ENCODE measurements at regions not wholly inside any gene's neighbourhood (a gene's known extent, or its start where the extent isn't known, plus 50 kb on each side); places are given as distances from the start of the nearest gene placed in this dataset.
"Not testable (repeated sequence)": the region's sequence is repeated elsewhere in the genome, so short reads cannot be mapped to it uniquely, and the experiment has no call there.

GRCh38 chr7:66504131-66504530, 124.5 kb upstream of the KCTD7 start:
- DNase-seq, result no peak

- DNase-seq, result no peak
Observed at GRCh38 chr7:66505009-66505408, 123.7 kb upstream of the KCTD7 start.

GRCh38 chr7:66505531-66506451, 122.9 kb upstream of the KCTD7 start:
- peak; percentile 38 for DNase-seq

GRCh38 chr7:66506703-66507102, 122.0 kb upstream of the KCTD7 start:
- DNase-seq, result peak; percentile 55

- DNase-seq, result peak; percentile 43
Observed at GRCh38 chr7:66507764-66508296, 120.9 kb upstream of the KCTD7 start.

- DNase-seq, result no peak
Observed at GRCh38 chr7:66508431-66508830, 120.2 kb upstream of the KCTD7 start.

- no peak for DNase-seq
Observed at GRCh38 chr7:66514050-66514449, 114.6 kb upstream of the KCTD7 start.

DNA sequence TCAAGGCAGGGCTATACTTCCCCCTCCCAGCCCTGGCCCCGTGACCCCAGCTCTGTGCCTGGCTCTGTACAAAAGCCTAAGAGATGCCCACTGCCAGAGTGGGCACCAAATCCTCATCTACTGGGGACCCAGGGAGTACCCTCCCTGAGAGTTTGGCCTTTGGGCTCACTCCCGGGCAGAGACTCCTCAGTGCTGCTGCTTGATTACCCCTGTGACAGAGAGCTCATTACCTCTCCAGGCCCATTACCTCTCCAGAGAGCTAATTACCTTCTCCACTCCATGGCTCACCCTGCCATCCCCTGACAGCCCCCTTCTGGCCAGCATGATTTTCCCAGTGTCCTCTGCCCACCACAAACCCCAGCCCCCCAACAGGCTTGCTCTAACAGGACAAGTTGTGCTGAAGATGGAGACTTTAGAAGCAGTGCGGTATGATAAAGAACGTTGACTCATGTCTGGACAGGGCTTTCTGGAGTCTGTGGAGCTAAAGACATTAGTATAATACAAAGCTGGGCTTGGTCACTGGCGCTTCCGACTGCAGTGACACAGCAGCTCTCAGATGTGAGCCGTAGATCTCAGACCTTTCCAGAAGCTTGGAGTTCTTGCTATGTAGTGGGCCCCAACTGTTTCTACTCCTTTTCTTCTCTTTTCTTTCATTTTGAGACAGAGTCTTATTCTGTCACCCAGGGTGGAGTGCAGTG, 111.3 kb upstream of the KCTD7 start:
- no peak for DNase-seq

DNA sequence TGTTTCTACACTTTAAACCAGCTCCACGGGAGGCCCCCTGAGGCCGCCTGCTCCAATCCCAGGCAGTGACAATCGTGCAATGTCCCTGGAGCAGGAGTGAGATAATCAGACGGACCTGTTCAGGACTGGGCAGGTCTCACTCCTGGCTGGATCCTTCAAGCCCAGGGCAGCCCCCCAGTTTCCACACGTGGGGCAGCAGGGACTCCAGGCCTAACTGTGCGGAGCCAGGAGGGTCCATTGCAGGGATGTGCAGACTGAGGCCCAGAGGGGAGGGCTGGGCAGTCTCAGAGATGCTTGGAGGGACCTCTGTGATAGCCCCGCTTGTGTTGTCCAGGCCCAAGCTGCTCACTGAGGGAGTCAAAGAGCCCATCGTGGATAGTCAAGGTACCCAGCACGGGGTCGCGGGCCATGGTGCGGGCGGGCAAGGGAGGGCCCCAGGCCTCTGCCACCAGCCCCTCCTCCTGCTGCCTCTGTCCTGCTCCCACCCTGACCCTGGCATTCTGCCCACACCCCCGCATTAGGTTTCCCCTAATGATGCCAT, 110.5 kb upstream of the KCTD7 start:
- no peak for DNase-seq

DNA sequence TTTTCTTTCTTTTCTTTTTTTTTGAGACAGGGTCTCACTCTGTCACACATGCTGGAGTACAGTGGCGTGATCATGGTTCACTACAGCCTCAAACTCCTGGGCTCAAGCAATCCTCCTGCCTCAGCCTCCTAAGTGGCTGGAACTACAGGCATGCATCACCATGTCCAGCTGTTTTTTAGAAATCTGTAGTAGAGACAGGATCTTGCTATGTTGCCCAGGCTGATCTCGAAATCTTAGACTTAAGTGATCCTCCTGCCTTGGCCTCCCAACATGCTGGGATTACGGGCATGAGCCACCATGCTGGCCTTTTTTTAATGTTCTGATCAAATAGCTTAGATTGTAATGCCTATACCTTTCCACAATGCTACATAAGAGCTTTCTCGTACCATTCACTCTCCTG, 107.0 kb upstream of the KCTD7 start:
- DNase-seq, result no peak

GRCh38 chr7:66522518-66522917, 106.2 kb upstream of the KCTD7 start:
- no peak for DNase-seq

DNA sequence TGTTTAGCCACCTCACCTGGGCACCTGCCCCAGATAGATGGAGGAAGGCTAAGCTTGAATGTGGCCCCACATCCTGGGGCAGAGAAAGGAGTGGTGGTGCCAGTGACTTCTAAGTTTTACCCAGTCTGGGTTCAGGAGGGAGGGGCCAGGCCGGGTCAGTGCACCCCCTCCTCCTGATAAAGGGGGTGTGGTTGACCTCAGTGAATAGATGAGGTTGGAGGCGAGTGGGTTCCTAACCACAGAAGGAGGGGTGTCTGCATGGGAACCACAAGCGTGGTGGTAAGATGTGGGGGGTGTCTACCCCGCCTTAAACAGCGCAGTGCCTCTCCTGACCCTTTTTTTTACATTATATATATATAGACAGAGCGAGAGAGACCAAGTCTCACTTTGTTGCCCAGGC, 105.3 kb upstream of the KCTD7 start:
- no peak for DNase-seq

DNA sequence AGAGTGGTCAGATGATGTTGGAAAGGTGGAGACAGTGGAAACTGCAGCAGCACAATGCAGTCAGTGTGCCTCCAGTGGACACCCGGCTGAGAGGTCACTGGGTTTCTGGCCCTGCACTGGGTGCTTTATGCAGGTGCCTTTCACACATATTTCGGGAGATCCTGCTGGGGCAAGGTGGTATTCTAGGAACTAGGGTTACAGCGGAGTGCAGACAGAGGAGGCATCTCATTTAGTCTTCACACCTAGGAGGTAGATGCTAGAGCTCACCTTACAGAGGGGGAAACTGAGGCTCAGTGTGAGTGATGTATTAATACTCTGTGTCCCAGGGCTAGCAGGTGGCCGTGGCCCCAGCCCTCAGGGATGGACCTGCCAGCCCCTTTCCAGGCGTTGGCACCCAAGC, 103.9 kb upstream of the KCTD7 start:
- DNase-seq, result no peak

GRCh38 chr7:66526782-66527181, 101.9 kb upstream of the KCTD7 start:
- DNase-seq, result not testable (repeated sequence)

- DNase-seq, result no peak
Observed at GRCh38 chr7:66528652-66529051, 100.0 kb upstream of the KCTD7 start.

- no peak for DNase-seq
Observed at GRCh38 chr7:66529883-66530610, 98.6 kb upstream of the KCTD7 start.

- no peak for DNase-seq
Observed at GRCh38 chr7:66535414-66536329, 93.0 kb upstream of the KCTD7 start.

DNA sequence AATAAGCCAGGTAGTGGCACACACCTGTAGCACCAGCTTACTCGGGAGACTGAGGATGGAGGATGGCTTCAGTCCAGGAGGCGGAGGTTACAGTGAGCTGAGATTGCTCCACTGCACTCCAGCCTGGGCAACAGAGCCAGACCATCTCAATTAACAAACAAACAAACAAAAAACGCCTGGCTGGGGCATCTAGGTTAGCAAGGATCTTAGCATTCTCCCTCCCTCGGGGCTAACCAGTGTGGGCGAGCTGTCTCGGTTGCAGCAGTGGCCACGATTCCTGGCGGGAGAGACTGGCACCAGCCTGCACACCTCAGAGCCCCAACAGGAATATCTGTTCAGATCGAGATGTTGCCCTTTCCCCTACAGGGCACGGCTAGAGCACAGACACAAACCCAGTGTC, 91.3 kb upstream of the KCTD7 start:
- no peak for DNase-seq

GRCh38 chr7:66537876-66538275, 90.8 kb upstream of the KCTD7 start:
- DNase-seq, result no peak

GRCh38 chr7:66539264-66539623, 89.4 kb upstream of the KCTD7 start:
- no peak for DNase-seq

GRCh38 chr7:66539902-66540375, 88.7 kb upstream of the KCTD7 start:
- DNase-seq, result no peak

- DNase-seq, result peak; percentile 75
Observed at GRCh38 chr7:66542049-66542448, 86.6 kb upstream of the KCTD7 start.
